Astrocyte (in vitro differentiated cells and primary cell): ENCODE measurements at regions not wholly inside any gene's neighbourhood (a gene's known extent, or its start where the extent isn't known, plus 50 kb on each side); places are given as distances from the start of the nearest gene placed in this dataset.

Source experiments
- CTCF ChIP-seq: IDR thresholded peaks from 2 replicates; pipeline ENCODE4 v1.5.1; 2011; ENCODE audit warnings: low read depth, mild to moderate bottlenecking, inconsistent platforms, low read length, moderate library complexity; ENCODE audit not compliant: insufficient read depth
- EZH2 ChIP-seq: IDR thresholded peaks from 2 replicates; pipeline ENCODE4 v1.6.1; 2012; ENCODE audit warnings: mild to moderate bottlenecking, low read length, inconsistent platforms; ENCODE audit not compliant: insufficient read depth

- TF ChIP-seq CTCF (no peak), EZH2 (no peak)
These were observed 76.1 kb upstream of the DYRK2 start for GRCh38 chr12:67572492-67572891.
